Fibroblast of villous mesenchyme (primary cell): ENCODE measurements at regions not wholly inside any gene's neighbourhood (a gene's known extent, or its start where the extent isn't known, plus 50 kb on each side); places are given as distances from the start of the nearest gene placed in this dataset.

Experiments
- DNase-seq: peaks from one replicate; pipeline ENCODE4 v3.0.0-alpha.2; 2010; ENCODE audit warnings: low read depth
- H3K4me3 ChIP-seq: 2 replicates; pipeline ENCODE4 v1.5.1; 2011; ENCODE audit warnings: low read depth, mild to moderate bottlenecking, low read length
- CTCF ChIP-seq: IDR thresholded peaks from 2 replicates; pipeline ENCODE4 v1.5.1; 2012; ENCODE audit warnings: low read depth, mild to moderate bottlenecking, low read length; ENCODE audit not compliant: insufficient read depth

DNA sequence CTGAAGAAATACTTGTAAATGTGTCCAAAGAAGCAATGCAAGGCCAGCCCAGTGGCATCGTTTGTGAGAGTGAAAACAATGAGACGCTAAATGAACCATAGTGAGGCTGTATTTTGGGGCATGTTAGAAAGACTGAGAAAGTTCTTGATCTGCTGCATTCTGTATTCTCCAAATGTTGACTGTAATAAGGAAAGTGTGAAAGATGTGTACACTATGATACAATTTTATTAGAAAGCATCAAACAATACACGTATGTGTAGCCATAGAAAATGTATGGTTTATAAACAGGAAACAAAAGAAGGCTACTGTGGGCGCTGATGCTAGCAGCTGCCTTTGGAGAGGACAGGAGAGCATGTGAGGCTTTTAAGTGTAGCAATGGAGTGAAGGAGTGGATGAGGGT, 233.5 kb upstream of the E2F8 start:
- H3K4me3 ChIP-seq, result no peak overlapping the region
- no peak for DNase-seq
- TF ChIP-seq CTCF, result no peak

DNA sequence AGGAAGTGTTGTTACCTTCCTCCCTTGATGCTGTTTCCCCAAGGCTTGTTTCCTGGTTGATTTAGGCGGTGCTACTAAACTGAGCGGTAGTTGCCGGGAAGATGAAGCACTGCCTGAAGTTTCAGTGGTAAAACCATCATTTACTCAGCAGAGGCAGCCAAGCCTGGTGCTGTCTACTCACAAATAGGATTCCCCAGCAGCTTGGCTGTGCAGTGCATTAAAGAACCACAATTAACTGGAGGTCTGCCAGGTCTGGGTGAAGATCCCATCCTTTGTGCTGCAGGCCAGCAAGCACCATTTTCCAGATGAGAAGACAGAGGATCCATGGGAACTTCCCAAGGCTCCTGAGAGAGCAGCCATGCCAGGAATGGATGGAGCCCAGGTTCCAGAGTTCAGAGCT, 231.9 kb upstream of the E2F8 start:
- no peak for DNase-seq
- no peak for TF ChIP-seq CTCF
- H3K4me3 ChIP-seq, result no peak overlapping the region

- TF ChIP-seq CTCF, result no peak
- DNase-seq, result no peak
- no peak overlapping the region for H3K4me3 ChIP-seq
Measured at GRCh38 chr11:19467904-19468303, 227.2 kb upstream of the E2F8 start.

- no peak overlapping the region for H3K4me3 ChIP-seq
- no peak for DNase-seq
- TF ChIP-seq CTCF, result no peak
Measured at GRCh38 chr11:19466314-19466713, 225.6 kb upstream of the E2F8 start.

DNA sequence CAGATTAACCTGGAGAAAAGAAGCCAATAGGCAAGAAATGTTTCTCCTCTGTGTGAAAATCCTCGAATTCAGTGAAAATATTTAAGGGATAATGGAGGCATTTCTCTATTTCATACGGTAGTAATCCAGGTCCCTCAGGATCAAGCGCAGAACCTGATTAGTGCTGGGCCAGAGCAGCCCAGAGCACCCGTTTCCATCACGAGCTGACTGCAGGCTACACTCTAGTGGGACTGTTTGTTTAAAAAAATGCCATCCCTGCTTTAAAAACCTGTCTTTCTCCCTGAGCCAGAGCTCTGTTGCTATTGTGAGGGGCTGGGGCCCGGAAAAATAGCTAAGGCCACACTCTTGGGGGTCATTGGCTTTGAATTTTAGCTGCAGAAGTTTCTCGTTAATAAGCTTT, 223.2 kb upstream of the E2F8 start:
- TF ChIP-seq CTCF, result no peak
- no peak for DNase-seq
- H3K4me3 ChIP-seq, result no peak overlapping the region

DNA sequence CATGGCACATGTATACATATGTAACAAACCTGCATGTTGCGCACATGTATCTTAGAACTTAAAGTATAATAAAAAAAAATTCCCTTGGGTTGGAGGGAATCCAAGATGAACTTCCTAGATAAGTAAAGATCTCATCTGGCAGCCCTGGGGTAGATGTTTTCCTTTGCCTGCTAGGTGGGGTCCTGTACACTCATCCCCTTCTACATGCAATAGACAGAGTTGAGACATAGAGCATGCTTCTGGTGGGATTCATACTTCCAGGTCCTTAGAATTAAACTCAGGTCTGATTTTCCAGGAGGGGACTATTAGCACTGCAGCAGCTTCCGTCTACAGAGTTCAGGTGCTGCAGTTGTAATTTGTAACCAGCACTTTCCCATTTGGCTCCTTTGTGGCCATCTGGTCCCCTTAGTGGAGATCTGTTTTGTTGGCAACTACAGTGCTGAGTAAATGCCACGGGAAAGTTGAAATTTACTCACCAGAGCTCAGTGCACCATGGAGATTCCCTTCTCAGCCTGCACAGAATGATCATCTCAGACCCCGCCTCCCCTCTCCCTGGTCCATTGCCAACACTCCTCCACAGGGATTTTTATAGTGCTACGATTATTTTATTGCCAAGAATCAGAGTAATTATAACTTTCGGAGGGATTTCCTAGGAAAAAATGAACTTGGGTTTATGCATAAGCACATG, 220.1 kb upstream of the E2F8 start:
- TF ChIP-seq CTCF, result no peak
- H3K4me3 ChIP-seq, result no peak overlapping the region
- DNase-seq, result peak; percentile 8

DNA sequence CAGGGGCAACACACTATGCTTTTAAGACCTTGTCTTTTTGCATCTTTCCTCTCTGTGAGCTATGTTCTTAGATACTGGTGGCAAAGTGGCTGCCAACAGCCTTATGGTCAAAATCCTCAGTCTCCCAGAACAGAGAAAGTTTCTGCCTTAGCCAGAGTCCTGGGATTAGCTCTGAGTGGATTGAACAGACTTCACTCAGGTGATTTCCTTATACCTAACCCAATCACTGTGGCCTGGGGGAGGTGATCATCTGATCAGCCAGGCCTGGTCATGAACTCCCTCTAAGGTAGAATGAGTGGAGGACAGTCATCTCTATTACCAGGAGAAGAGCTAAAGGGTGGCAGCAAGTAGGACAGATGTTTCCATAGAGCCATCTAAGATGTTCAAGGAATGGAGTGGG, 218.5 kb upstream of the E2F8 start:
- H3K4me3 ChIP-seq, result no peak overlapping the region
- TF ChIP-seq CTCF, result no peak
- no peak for DNase-seq
